ENCODE measurements at regions not wholly inside any gene's neighbourhood (a gene's known extent, or its start where the extent isn't known, plus 50 kb on each side); places are given as distances from the start of the nearest gene placed in this dataset.
"Not testable (repeated sequence)": the region's sequence is repeated elsewhere in the genome, so short reads cannot be mapped to it uniquely, and the experiment has no call there.

DNA sequence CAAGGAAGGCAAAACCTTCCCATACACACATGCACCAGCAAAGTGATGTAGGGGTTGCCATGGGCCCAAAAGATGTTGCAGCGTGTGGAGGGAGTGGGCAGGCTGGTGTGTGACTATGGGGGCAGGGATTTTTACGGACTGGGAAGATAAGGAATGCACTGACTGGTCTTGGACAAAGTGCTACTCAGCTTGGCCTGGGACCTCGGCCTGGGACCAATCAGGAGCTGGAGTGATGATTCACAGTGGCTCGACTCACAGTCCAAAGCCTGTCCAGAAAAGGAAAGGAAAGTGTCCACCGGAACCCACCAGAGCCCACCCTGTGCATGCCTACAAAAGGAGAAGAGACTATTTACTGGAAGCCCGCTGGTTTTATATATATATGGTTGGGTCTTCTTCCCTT is 567.0 kb upstream of the GNPDA2 start:
- TF ChIP-seq CTCF (conservative IDR thresholded peaks at IDR 0.05) = no peak
- H3K27ac ChIP-seq = no peak overlapping the region

DNA sequence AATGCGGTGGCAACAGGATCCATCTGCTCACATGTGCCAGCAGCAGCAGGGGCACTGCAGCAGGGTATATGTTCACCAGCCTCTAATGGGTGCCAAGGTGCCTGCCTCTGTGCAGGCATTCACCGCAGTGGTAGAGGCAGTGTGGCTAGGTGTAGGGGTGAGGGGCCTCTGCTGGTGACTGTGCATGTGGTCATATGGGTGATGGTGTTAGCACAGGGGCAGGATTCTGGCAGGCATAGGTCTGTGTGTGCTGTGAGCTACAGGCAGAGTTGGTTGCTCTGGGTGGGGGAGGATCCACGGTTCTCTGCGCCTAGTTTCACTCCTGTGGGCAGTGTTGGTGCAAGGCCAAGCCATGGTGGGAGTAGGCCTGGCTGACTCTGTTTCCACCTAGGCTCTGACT is 566.5 kb upstream of the GNPDA2 start:
- TF ChIP-seq CTCF (conservative IDR thresholded peaks at IDR 0.05) = no peak
- H3K27ac ChIP-seq = no peak overlapping the region

DNA sequence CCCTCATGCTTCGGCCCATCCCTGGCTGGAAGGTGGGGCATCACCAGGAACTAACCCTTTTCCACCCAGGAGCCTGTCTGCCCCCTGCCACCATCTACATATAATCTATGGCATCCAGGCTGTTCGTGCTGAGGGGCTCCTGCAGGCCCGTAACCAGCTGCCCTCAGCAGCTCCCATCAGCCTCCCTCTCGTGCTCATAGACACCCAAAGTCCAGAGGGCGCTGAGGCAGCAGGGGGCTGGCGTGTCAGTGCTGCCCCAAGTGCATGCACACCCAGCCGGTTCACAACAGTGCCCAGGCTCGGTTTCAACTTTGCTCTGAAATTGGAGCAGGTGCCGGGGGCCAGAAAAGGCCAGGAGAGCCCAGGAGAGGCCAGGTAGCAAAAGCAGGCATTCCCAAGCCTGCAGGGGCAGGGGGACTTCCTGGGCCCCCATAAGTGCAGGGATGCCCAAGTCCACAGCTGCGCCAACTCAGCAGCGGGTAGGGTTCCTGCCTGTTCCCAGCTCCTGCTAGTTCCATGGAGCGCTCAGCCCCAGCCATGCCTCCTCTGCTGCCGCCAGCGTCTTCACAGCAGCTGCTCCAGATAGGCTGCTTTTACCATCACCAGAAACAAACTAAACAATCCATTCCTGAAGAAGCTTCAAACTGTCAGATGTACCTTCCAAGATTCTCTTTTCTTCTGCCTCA is 558.2 kb upstream of the GNPDA2 start:
- TF ChIP-seq CTCF (conservative IDR thresholded peaks at IDR 0.05) = no peak
- H3K27ac ChIP-seq = no peak overlapping the region

GRCh38 chr4:45283352-45283751 is 557.0 kb upstream of the GNPDA2 start:
- TF ChIP-seq CTCF (conservative IDR thresholded peaks at IDR 0.05) = no peak
- H3K27ac ChIP-seq = no peak overlapping the region

DNA sequence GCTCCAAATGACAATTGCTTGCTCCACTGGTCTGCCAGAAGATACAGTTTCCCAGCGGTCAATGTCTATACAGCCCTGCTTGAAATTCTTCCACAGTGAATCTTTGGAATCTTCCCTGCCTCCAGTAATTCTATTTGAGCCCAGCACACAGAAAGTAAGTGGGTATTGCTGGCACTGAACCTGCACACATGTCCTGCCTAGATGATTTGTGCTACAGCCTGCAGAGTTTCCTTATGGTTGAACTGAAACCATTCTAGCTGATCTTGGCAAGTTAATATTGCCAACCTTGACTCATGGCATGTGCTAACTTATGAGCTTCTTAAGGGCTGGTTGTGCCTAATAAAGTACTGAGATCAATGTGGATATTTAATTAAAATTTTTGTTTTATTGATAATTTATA is 553.8 kb upstream of the GNPDA2 start:
- no peak overlapping the region for H3K27ac ChIP-seq
- no peak for TF ChIP-seq CTCF (conservative IDR thresholded peaks at IDR 0.05)

DNA sequence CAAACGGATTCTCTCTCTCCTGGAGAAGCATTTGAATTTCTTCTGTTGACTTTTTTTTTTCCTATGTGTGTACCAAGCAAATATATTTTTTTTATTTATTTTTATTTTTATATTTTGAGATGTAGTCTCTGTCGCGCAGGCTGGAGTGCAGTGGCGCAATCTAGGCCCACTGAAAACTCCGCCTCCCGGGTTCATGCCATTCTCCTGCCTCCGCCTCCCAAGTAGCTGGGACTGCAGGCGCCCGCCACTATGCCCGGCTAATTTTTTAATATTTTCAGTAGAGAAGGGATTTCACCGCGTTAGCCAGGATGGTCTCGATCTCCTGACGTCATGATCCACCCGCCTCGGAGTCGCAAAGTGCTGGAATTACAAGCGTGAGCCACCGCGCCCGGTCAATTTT is 549.5 kb upstream of the GNPDA2 start:
- no peak overlapping the region for H3K27ac ChIP-seq
- TF ChIP-seq CTCF (conservative IDR thresholded peaks at IDR 0.05) = no peak

- not testable (repeated sequence) for H3K27ac ChIP-seq
Measured at GRCh38 chr4:45248106-45248505, 521.8 kb upstream of the GNPDA2 start.

GRCh38 chr4:45241976-45242375 is 515.6 kb upstream of the GNPDA2 start:
- TF ChIP-seq CTCF (conservative IDR thresholded peaks at IDR 0.05) = no peak
- H3K27ac ChIP-seq = no peak overlapping the region

Measured in VCaP (cell line).